GM12892 (cell line): ENCODE measurements at regions not wholly inside any gene's neighbourhood (a gene's known extent, or its start where the extent isn't known, plus 50 kb on each side); places are given as distances from the start of the nearest gene placed in this dataset.

Experiments
- POLR2AphosphoS5 ChIP-seq: IDR thresholded peaks from 2 replicates; pipeline ENCODE4 v1.6.1; 2011; ENCODE audit warnings: low read depth, low read length, control low read depth
- TAF1 ChIP-seq: IDR thresholded peaks from 2 replicates; pipeline ENCODE4 v1.6.1; 2011; ENCODE audit warnings: low read depth, mild to moderate bottlenecking, control low read depth, low read length, borderline replicate concordance

GRCh38 chr9:129338724-129339430, 160.8 kb upstream of the IER5L start:
- TF ChIP-seq POLR2AphosphoS5 = no peak
- no peak for TF ChIP-seq TAF1
